ENCODE measurements at regions not wholly inside any gene's neighbourhood (a gene's known extent, or its start where the extent isn't known, plus 50 kb on each side); places are given as distances from the start of the nearest gene placed in this dataset.
A peak's percentile ranks its signal among the peaks of the same experiment; 100 is the strongest.

GRCh38 chr10:59093461-59093860 is 83.0 kb upstream of the PHYHIPL start:
- Histone ChIP-seq H3K9ac (ENCODE audit: low read length) (no peak overlapping the region), H3K36me3 (ENCODE audit: control insufficient read depth, insufficient read depth, low read length) (no peaks in the 10 kb centered on the region), H3K4me3 (ENCODE audit: low read length) (no peak overlapping the region), H3K27me3 (ENCODE audit: control insufficient read depth, insufficient read depth, low read length) (no peaks in the 10 kb centered on the region), H3K27ac (ENCODE audit: low read depth, low read length) (no peak overlapping the region), H3K4me1 (ENCODE audit: control insufficient read depth, insufficient read depth, low read length) (no peaks in the 10 kb centered on the region)

- no peak overlapping the region for H3K4me3 ChIP-seq (ENCODE audit: low read length)
Observed at GRCh38 chr10:59096631-59097030, 79.8 kb upstream of the PHYHIPL start.

GRCh38 chr10:59098387-59098786 is 78.1 kb upstream of the PHYHIPL start:
- H3K4me1 ChIP-seq (ENCODE audit: control insufficient read depth, insufficient read depth, low read length): peaks cover 3% of the 10 kb centered on the region
- H3K36me3 ChIP-seq (ENCODE audit: control insufficient read depth, insufficient read depth, low read length): no peaks in the 10 kb centered on the region
- no peak overlapping the region for H3K9ac ChIP-seq (ENCODE audit: low read length)
- no peak overlapping the region for H3K27ac ChIP-seq (ENCODE audit: low read depth, low read length)
- H3K4me3 ChIP-seq (ENCODE audit: low read length): no peak overlapping the region
- no peaks in the 10 kb centered on the region for H3K27me3 ChIP-seq (ENCODE audit: control insufficient read depth, insufficient read depth, low read length)

More at GRCh38 chr10:59096631-59097030, 79.8 kb upstream of the PHYHIPL start:
- H3K27ac ChIP-seq (ENCODE audit: low read depth, low read length): no peak overlapping the region
- H3K27me3 ChIP-seq (ENCODE audit: control insufficient read depth, insufficient read depth, low read length): no peaks in the 10 kb centered on the region
- H3K36me3 ChIP-seq (ENCODE audit: control insufficient read depth, insufficient read depth, low read length): no peaks in the 10 kb centered on the region
- H3K4me1 ChIP-seq (ENCODE audit: control insufficient read depth, insufficient read depth, low read length): peaks cover 3% of the 10 kb centered on the region
- H3K9ac ChIP-seq (ENCODE audit: low read length): no peak overlapping the region

GRCh38 chr10:59098831-59099452 is 77.5 kb upstream of the PHYHIPL start:
- Histone ChIP-seq H3K27me3 (ENCODE audit: control insufficient read depth, insufficient read depth, low read length) (no peaks in the 10 kb centered on the region), H3K4me3 (ENCODE audit: low read length) (no peak overlapping the region), H3K4me1 (ENCODE audit: control insufficient read depth, insufficient read depth, low read length) (peaks cover 3% of the 10 kb centered on the region), H3K9ac (ENCODE audit: low read length) (no peak overlapping the region), H3K27ac (ENCODE audit: low read depth, low read length) (peak overlapping the region; percentile 24), H3K36me3 (ENCODE audit: control insufficient read depth, insufficient read depth, low read length) (no peaks in the 10 kb centered on the region)

- Histone ChIP-seq H3K27me3 (ENCODE audit: control insufficient read depth, insufficient read depth, low read length) (no peaks in the 10 kb centered on the region), H3K27ac (ENCODE audit: low read depth, low read length) (no peak overlapping the region), H3K36me3 (ENCODE audit: control insufficient read depth, insufficient read depth, low read length) (no peaks in the 10 kb centered on the region), H3K4me1 (ENCODE audit: control insufficient read depth, insufficient read depth, low read length) (peaks cover 3% of the 10 kb centered on the region), H3K9ac (ENCODE audit: low read length) (no peak overlapping the region), H3K4me3 (ENCODE audit: low read length) (no peak overlapping the region)
Observed at GRCh38 chr10:59099481-59099880, 77.0 kb upstream of the PHYHIPL start.

GRCh38 chr10:59102394-59102793 is 74.0 kb upstream of the PHYHIPL start:
- no peak overlapping the region for H3K4me3 ChIP-seq (ENCODE audit: low read length)
- peaks cover 3% of the 10 kb centered on the region for H3K4me1 ChIP-seq (ENCODE audit: control insufficient read depth, insufficient read depth, low read length)
- no peak overlapping the region for H3K9ac ChIP-seq (ENCODE audit: low read length)
- no peaks in the 10 kb centered on the region for H3K36me3 ChIP-seq (ENCODE audit: control insufficient read depth, insufficient read depth, low read length)
- H3K27me3 ChIP-seq (ENCODE audit: control insufficient read depth, insufficient read depth, low read length): no peaks in the 10 kb centered on the region
- no peak overlapping the region for H3K27ac ChIP-seq (ENCODE audit: low read depth, low read length)

- peaks cover 1% of the 10 kb centered on the region for H3K4me1 ChIP-seq (ENCODE audit: control insufficient read depth, insufficient read depth, low read length)
- no peak overlapping the region for H3K9ac ChIP-seq (ENCODE audit: low read length)
- no peaks in the 10 kb centered on the region for H3K27me3 ChIP-seq (ENCODE audit: control insufficient read depth, insufficient read depth, low read length)
- H3K36me3 ChIP-seq (ENCODE audit: control insufficient read depth, insufficient read depth, low read length): no peaks in the 10 kb centered on the region
- H3K4me3 ChIP-seq (ENCODE audit: low read length): no peak overlapping the region
- H3K27ac ChIP-seq (ENCODE audit: low read depth, low read length): no peak overlapping the region
Observed at GRCh38 chr10:59104186-59104585, 72.3 kb upstream of the PHYHIPL start.

- no peak overlapping the region for H3K9ac ChIP-seq (ENCODE audit: low read length)
- H3K4me1 ChIP-seq (ENCODE audit: control insufficient read depth, insufficient read depth, low read length): no peaks in the 10 kb centered on the region
- H3K4me3 ChIP-seq (ENCODE audit: low read length): no peak overlapping the region
- H3K27ac ChIP-seq (ENCODE audit: low read depth, low read length): no peak overlapping the region
- H3K27me3 ChIP-seq (ENCODE audit: control insufficient read depth, insufficient read depth, low read length): no peaks in the 10 kb centered on the region
- no peaks in the 10 kb centered on the region for H3K36me3 ChIP-seq (ENCODE audit: control insufficient read depth, insufficient read depth, low read length)
Observed at GRCh38 chr10:59106441-59106840, 70.0 kb upstream of the PHYHIPL start.

GRCh38 chr10:59107147-59107546 is 69.3 kb upstream of the PHYHIPL start:
- no peak overlapping the region for H3K27ac ChIP-seq (ENCODE audit: low read depth, low read length)
- H3K4me3 ChIP-seq (ENCODE audit: low read length): no peak overlapping the region
- H3K36me3 ChIP-seq (ENCODE audit: control insufficient read depth, insufficient read depth, low read length): no peaks in the 10 kb centered on the region
- no peak overlapping the region for H3K9ac ChIP-seq (ENCODE audit: low read length)
- H3K27me3 ChIP-seq (ENCODE audit: control insufficient read depth, insufficient read depth, low read length): no peaks in the 10 kb centered on the region
- H3K4me1 ChIP-seq (ENCODE audit: control insufficient read depth, insufficient read depth, low read length): no peaks in the 10 kb centered on the region

GRCh38 chr10:59108296-59108870 is 68.1 kb upstream of the PHYHIPL start:
- Histone ChIP-seq H3K27ac (ENCODE audit: low read depth, low read length) (no peak overlapping the region), H3K4me3 (ENCODE audit: low read length) (no peak overlapping the region), H3K36me3 (ENCODE audit: control insufficient read depth, insufficient read depth, low read length) (no peaks in the 10 kb centered on the region), H3K4me1 (ENCODE audit: control insufficient read depth, insufficient read depth, low read length) (no peaks in the 10 kb centered on the region), H3K9ac (ENCODE audit: low read length) (no peak overlapping the region), H3K27me3 (ENCODE audit: control insufficient read depth, insufficient read depth, low read length) (no peaks in the 10 kb centered on the region)

- Histone ChIP-seq H3K9ac (ENCODE audit: low read length) (no peak overlapping the region), H3K36me3 (ENCODE audit: control insufficient read depth, insufficient read depth, low read length) (no peaks in the 10 kb centered on the region), H3K4me3 (ENCODE audit: low read length) (no peak overlapping the region), H3K27me3 (ENCODE audit: control insufficient read depth, insufficient read depth, low read length) (no peaks in the 10 kb centered on the region), H3K27ac (ENCODE audit: low read depth, low read length) (no peak overlapping the region), H3K4me1 (ENCODE audit: control insufficient read depth, insufficient read depth, low read length) (no peaks in the 10 kb centered on the region)
Observed at GRCh38 chr10:59108886-59109288, 67.6 kb upstream of the PHYHIPL start.

- no peak overlapping the region for H3K4me3 ChIP-seq (ENCODE audit: low read length)
- no peaks in the 10 kb centered on the region for H3K27me3 ChIP-seq (ENCODE audit: control insufficient read depth, insufficient read depth, low read length)
- no peak overlapping the region for H3K27ac ChIP-seq (ENCODE audit: low read depth, low read length)
- H3K9ac ChIP-seq (ENCODE audit: low read length): no peak overlapping the region
- no peaks in the 10 kb centered on the region for H3K36me3 ChIP-seq (ENCODE audit: control insufficient read depth, insufficient read depth, low read length)
- no peaks in the 10 kb centered on the region for H3K4me1 ChIP-seq (ENCODE audit: control insufficient read depth, insufficient read depth, low read length)
Observed at GRCh38 chr10:59109826-59110225, 66.6 kb upstream of the PHYHIPL start.

- Histone ChIP-seq H3K4me3 (ENCODE audit: low read length) (no peak overlapping the region), H3K9ac (ENCODE audit: low read length) (no peak overlapping the region), H3K4me1 (ENCODE audit: control insufficient read depth, insufficient read depth, low read length) (no peaks in the 10 kb centered on the region), H3K27me3 (ENCODE audit: control insufficient read depth, insufficient read depth, low read length) (no peaks in the 10 kb centered on the region), H3K27ac (ENCODE audit: low read depth, low read length) (no peak overlapping the region), H3K36me3 (ENCODE audit: control insufficient read depth, insufficient read depth, low read length) (no peaks in the 10 kb centered on the region)
Observed at GRCh38 chr10:59124187-59124586, 52.3 kb upstream of the PHYHIPL start.

Measured in rectal smooth muscle tissue (tissue), 1 donor.